IMR-90 (cell line): ENCODE measurements at regions not wholly inside any gene's neighbourhood (a gene's known extent, or its start where the extent isn't known, plus 50 kb on each side); places are given as distances from the start of the nearest gene placed in this dataset.

Experiments
- BHLHE40 ChIP-seq: fragments of 150-350 bp; IDR thresholded peaks from 2 replicates; pipeline ENCODE4 v1.6.1; 2016; ENCODE audit warnings: mild to moderate bottlenecking, low read depth, low read length
- CEBPB ChIP-seq: IDR thresholded peaks from 2 replicates; pipeline ENCODE4 v1.6.1; 2012; ENCODE audit warnings: low read depth, low read length, improper control_type of control experiment
- CHD1 ChIP-seq: IDR thresholded peaks from 2 replicates; pipeline ENCODE4 v1.6.1; 2012; ENCODE audit warnings: low read depth, low read length, improper control_type of control experiment
- FOS ChIP-seq: fragments of 150-350 bp; IDR thresholded peaks from 2 replicates; pipeline ENCODE4 v1.6.1; 2016; ENCODE audit warnings: low read depth, low read length
- MAFK ChIP-seq: IDR thresholded peaks from 2 replicates; pipeline ENCODE4 v1.6.1; 2012; ENCODE audit warnings: low read depth, low read length, improper control_type of control experiment
- MXI1 ChIP-seq: IDR thresholded peaks from 2 replicates; pipeline ENCODE4 v1.6.1; 2012; ENCODE audit warnings: low read depth, mild to moderate bottlenecking, low read length, moderate library complexity, borderline replicate concordance
- POLR2A ChIP-seq: IDR thresholded peaks from 2 replicates; pipeline ENCODE4 v1.6.1; 2012; ENCODE audit warnings: mild to moderate bottlenecking, low read depth, low read length
- RAD21 ChIP-seq: IDR thresholded peaks from 2 replicates; pipeline ENCODE4 v1.6.1; 2012; ENCODE audit warnings: low read length, improper control_type of control experiment
- RFX5 ChIP-seq: IDR thresholded peaks from 2 replicates; pipeline ENCODE4 v1.8.0; 2012; ENCODE audit warnings: low read depth, mild to moderate bottlenecking, low read length, moderate library complexity
- SMC3 ChIP-seq: fragments of 150-350 bp; IDR thresholded peaks from 2 replicates; pipeline ENCODE4 v1.6.1; 2016; ENCODE audit warnings: low read depth, mild to moderate bottlenecking, antibody characterized with exemption, low read length, moderate library complexity
- TF ChIP-seq, protein P1 (sequence below): conservative IDR thresholded peaks from 2 replicates; pipeline ENCODE4 v1.5.1; 2012; ENCODE audit warnings: mild to moderate bottlenecking, low read depth, low read length, improper control_type of control experiment

DNA sequence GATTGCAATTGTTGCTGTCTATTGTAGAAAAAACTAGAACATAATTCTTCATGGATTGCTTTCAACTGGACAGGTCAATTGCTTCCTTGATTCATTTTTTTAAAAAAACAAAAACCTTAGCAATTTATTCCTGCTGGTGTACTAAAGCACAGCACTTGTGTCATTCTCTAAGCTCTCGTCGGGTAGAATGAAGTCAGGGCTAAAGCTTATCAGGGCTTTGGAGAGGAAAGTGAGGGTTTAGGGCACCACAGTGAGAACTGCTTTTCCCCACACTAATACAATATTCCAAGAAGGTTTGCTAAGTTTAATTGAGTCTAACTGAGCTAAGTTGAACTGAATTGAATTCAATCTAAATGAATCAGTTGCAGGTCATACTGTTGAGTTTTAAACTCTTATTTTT lies 76.4 kb upstream of the TLR3 start:
- TF ChIP-seq POLR2A = no peak
- TF ChIP-seq, protein P1, sequence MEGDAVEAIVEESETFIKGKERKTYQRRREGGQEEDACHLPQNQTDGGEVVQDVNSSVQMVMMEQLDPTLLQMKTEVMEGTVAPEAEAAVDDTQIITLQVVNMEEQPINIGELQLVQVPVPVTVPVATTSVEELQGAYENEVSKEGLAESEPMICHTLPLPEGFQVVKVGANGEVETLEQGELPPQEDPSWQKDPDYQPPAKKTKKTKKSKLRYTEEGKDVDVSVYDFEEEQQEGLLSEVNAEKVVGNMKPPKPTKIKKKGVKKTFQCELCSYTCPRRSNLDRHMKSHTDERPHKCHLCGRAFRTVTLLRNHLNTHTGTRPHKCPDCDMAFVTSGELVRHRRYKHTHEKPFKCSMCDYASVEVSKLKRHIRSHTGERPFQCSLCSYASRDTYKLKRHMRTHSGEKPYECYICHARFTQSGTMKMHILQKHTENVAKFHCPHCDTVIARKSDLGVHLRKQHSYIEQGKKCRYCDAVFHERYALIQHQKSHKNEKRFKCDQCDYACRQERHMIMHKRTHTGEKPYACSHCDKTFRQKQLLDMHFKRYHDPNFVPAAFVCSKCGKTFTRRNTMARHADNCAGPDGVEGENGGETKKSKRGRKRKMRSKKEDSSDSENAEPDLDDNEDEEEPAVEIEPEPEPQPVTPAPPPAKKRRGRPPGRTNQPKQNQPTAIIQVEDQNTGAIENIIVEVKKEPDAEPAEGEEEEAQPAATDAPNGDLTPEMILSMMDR = no peak
- TF ChIP-seq BHLHE40 = no peak
- no peak for TF ChIP-seq MXI1
- no peak for TF ChIP-seq CHD1
- TF ChIP-seq SMC3 = no peak
- TF ChIP-seq CEBPB = no peak
- no peak for TF ChIP-seq RFX5
- TF ChIP-seq MAFK = no peak
- no peak for TF ChIP-seq RAD21
- no peak for TF ChIP-seq FOS
